CMK (cell line): ENCODE measurements at regions not wholly inside any gene's neighbourhood (a gene's known extent, or its start where the extent isn't known, plus 50 kb on each side); places are given as distances from the start of the nearest gene placed in this dataset.

Experiments used
- DNase-seq: peaks from one replicate; pipeline ENCODE4 v3.0.0-alpha.2; 2010; ENCODE audit warnings: low read depth

DNA sequence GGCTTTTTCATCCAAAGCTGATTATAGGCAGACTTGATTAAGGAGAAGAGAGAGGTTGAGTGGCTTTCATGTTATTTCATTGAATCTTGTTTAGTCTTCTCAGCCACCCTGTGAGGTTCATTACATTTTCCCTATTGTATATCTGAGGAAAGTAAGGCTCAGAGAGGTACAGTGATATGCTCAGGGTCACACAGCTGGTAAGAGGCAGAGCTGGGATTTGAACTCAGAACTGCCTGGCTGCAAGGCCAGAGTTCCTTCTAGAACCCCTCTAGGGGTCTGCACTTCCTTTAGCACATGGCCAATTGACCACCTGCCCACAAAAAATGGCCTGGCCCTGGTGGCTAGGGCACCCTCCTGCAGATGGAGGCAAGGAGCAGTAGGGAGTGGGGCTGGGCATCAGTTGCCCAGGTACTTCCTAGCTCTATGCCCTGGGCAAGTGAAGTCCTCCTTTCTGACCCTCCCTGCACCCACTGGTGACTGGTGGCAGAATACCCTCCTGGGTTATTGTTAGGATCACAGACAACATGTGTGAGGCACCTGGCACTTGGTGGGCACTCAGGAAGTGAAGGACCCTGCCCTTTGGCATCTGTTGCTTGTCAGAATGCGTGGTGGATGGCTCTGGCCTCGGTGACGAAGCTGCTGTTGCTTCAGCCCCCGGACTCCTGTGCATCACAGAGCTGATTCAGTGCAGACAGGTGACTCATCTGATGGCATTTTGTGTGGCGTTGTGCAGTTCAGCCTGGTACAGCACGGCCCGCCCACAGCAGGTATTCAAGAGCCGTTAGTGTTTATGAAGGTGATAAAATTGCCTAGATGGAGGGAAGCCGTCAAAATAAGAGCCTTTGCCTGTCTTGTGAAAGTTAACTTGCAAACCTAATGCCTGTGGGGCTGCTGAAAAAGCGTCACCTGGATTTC lies 115.8 kb downstream of the SLC25A47 start:
- no peak for DNase-seq

DNA sequence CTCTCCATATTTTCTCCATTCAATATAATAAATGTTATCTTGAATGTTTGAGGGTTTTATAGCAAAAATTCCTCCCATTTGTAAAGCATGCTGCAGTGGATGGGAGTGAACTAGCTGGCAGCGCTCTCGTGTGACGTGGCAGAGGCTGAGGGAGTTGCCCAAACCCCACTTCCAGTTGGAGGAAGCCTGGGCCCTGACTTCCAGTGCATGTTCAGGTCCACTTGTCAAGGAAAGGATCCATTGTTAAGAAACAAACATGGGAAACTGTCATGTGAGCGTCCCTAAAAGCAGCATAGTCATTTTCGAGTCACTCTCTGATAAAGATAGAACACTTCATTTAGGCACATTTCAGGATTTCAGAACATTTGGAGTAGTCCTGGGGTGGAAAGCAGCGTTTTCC lies 116.6 kb downstream of the SLC25A47 start:
- no peak for DNase-seq

GRCh38 chr14:100440207-100440631 lies 117.1 kb downstream of the SLC25A47 start:
- no peak for DNase-seq

- peak; percentile 68 for DNase-seq
Observed at GRCh38 chr14:100440758-100441203, 117.6 kb downstream of the SLC25A47 start.

GRCh38 chr14:100441271-100441947 lies 118.3 kb downstream of the SLC25A47 start:
- DNase-seq, result no peak

- peak; percentile 52 for DNase-seq
Observed at GRCh38 chr14:100442036-100442435, 118.9 kb downstream of the SLC25A47 start.

DNA sequence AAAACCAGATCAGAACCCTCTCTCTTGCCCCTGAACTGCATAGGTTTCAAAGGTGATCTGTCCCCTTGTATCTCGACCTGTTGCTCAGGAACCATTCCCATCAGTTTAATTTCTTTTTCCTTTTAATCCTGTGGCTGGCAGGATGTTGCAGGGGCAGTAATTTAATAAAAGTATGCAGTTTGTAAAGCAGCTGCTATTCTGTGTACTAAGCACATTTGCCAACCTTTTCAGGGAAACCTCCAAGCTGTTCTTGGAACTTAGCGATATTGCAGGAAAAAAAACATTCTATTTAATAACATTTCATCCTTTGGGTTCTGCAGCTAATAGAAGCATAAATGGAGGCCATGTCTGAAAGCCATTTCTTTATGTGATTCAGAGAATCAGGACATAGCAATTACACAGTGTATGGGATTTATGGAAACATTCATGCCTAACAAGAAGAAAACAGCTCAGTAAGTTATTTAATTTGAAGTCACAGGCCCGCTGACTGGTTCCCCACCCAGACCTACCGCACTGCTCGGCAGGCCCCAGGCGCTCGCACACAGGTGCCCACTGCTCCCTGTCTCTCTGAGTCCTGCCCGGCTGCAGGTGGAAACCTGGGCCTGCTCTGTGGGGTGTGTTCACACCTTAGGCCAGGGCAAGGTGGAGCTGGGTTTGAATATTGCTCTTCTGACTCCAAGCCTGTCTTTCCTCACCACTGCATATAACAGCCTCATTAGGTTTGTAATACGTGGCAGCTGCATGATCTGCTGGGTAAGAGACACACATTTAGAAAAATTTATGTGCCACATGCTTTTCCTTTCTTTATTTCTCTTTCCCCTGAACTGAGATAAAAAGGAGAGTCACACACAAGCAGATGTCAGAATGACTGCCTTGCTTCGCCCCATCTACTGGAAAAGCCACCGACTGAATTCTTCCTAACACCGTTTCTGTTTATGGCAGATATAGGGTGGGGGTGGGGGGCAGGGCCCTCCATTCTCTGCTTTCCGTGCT lies 119.7 kb downstream of the SLC25A47 start:
- no peak for DNase-seq

DNA sequence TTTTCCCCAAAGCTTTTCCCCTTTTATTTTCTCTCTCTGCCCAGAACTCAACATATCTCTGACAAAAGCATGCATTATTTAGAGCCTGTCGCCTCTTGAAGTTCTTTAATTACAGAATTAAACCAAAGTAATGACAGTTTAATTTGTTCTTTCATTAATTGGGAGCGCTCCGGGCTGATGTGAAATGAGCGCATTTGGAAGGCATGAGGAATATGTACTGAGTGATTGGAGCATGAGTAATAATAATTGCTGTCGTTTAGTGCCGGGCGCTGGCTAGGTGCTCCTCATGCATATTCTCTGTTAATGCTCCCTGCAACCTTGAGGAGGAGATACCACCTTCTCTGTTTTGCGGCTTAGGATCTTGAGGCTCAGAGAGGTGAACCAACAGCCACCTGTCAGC lies 120.5 kb downstream of the SLC25A47 start:
- DNase-seq, result no peak

- no peak for DNase-seq
Observed at GRCh38 chr14:100445436-100446088, 122.4 kb downstream of the SLC25A47 start.

GRCh38 chr14:100446572-100446971 lies 123.4 kb downstream of the SLC25A47 start:
- DNase-seq, result no peak

- no peak for DNase-seq
Observed at GRCh38 chr14:100448376-100448775, 125.2 kb downstream of the SLC25A47 start.

DNA sequence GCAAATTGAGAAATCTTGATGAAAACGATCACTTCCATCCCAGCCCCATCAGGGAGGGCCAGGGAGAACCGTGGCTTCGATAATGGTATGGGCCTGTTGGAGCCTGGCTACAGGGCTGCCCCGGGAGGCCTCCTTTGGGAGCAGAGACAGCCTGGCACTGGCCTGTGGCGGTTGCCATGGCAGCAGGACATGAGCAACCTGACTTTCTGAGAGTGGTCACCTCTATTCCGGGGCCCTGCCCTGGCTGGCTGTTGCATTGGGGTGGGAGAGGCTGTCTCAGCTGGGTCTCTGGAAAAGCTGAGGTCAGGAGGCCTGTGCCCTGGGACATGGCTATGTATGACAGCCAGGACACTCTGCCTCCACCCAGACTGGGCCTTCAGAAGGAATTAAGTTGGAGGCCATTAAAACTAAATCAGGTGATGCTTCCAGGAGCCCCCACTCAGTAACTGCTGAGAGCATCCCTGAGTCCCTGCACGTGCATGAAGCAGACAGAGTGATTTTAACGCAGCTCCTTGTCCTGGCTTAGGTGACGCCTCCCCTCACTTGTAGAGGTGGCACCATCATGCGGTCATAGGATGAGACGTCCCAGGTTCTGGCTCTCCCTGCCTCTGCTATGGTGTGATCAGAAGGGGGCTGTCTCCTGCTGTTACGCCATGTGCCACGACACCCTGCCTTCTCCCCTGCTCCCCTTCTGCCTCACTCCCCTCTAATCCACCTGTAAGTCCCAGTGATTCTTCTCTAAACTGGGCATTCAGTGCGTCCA lies 126.3 kb downstream of the SLC25A47 start:
- DNase-seq, result no peak

GRCh38 chr14:100450049-100450448 lies 126.9 kb downstream of the SLC25A47 start:
- no peak for DNase-seq

- DNase-seq, result no peak
Observed at GRCh38 chr14:100450736-100451135, 127.6 kb downstream of the SLC25A47 start.

- no peak for DNase-seq
Observed at GRCh38 chr14:100451264-100451663, 128.1 kb downstream of the SLC25A47 start.

GRCh38 chr14:100453930-100454329 lies 130.8 kb downstream of the SLC25A47 start:
- DNase-seq, result no peak

DNA sequence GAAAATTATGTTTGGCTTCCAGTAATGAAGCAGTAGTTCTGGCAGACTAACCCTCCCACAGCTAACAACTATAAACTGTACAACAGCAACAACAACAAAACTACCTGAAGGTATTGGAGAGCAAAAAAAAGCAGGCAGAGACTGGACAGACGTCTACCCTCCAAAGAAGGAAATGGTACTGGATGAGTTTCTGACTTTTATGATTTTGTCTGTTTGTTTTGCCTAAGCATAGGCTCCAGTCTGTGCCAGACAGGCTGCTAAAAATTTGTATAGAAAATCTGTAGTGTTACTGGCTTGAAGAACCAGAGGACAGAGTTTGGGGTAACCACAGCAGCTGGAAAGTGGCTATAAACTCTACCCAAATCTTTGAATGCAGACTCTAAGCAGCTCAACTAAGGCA lies 131.3 kb downstream of the SLC25A47 start:
- no peak for DNase-seq

DNA sequence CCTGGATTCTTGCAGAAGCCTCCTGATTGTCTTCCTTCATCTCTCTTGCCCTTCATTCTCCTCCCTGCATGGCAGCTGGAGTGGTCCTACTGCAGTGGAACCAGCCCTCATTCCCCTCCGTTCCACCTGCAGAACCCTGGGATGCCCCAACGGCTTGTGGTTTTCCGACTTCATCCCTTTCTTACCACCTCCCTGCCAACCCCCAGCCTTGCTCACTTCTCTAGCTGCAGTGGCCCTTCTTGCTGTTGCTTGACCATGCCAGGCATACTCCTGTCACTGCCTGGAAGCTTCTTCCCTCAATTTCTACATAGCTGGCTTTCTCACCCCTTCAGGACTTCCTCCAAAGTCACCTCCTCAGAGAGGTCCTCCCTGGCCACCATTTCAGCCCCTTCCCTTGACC lies 123.3 kb downstream of the BEGAIN start:
- DNase-seq, result no peak

GRCh38 chr14:100466111-100466856 lies 120.9 kb downstream of the BEGAIN start:
- no peak for DNase-seq
